ENCODE measurements at regions not wholly inside any gene's neighbourhood (a gene's known extent, or its start where the extent isn't known, plus 50 kb on each side); places are given as distances from the start of the nearest gene placed in this dataset.

DNA sequence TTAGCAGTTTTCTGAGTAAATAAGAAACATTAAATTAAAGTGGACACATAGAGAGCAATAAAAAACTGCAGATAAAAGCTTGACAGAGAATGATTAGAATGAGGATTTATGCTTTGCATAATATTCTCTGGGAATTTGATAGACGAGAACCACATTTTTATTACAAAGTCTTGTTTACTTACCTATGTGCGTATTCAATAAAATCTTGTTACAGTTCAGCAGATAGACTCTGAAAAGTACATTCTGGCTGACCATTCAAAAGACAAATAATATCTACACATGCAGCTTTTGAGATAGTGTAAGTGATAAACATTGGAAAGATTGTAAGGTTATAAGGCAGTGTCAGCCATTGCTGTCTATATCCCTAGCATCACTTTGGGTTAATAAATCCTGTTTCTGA is 381.6 kb downstream of the NYAP2 start:
- no peak overlapping the region for H3K9ac ChIP-seq (ENCODE audit: insufficient read depth, low read depth, low read length)
- H3K36me3 ChIP-seq (replicated peaks in 1 of 2; ENCODE audit: control insufficient read depth in 1 of 2, insufficient read depth in 2 of 2, low read length in 2 of 2), result no peaks in the 10 kb centered on the region
- H3K9me3 ChIP-seq (ENCODE audit: low read length), result no peaks in the 10 kb centered on the region
- TF ChIP-seq ZNF235 (CRISPR knock-in tag; IDR thresholded peaks at IDR 0.05; ENCODE audit: borderline replicate concordance) (no peak), NFE2L2 (IDR thresholded peaks at IDR 0.05; ENCODE audit: low read length) (no peak)
- TF ChIP-seq, protein P1, sequence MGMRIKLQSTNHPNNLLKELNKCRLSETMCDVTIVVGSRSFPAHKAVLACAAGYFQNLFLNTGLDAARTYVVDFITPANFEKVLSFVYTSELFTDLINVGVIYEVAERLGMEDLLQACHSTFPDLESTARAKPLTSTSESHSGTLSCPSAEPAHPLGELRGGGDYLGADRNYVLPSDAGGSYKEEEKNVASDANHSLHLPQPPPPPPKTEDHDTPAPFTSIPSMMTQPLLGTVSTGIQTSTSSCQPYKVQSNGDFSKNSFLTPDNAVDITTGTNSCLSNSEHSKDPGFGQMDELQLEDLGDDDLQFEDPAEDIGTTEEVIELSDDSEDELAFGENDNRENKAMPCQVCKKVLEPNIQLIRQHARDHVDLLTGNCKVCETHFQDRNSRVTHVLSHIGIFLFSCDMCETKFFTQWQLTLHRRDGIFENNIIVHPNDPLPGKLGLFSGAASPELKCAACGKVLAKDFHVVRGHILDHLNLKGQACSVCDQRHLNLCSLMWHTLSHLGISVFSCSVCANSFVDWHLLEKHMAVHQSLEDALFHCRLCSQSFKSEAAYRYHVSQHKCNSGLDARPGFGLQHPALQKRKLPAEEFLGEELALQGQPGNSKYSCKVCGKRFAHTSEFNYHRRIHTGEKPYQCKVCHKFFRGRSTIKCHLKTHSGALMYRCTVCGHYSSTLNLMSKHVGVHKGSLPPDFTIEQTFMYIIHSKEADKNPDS (CRISPR knock-in tag; IDR thresholded peaks at IDR 0.05), result no peak
- H3K27me3 ChIP-seq (ENCODE audit: control insufficient read depth in 1 of 2, insufficient read depth in 2 of 2, low read length in 2 of 2), result no peaks in the 10 kb centered on the region
- H3K4me1 ChIP-seq (ENCODE audit: insufficient read depth, low read length), result no peaks in the 10 kb centered on the region
- no peaks in the 10 kb centered on the region for H4K20me1 ChIP-seq (ENCODE audit: insufficient read depth, low read length)
- no peak overlapping the region for H2AFZ ChIP-seq (ENCODE audit: low read length)
- no peak overlapping the region for H3K4me3 ChIP-seq (replicated peaks in 1 of 3; ENCODE audit: insufficient read depth in 1 of 3, low read depth in 2 of 3, low read length in 3 of 3)
- POLR2A ChIA-PET, result no interaction called here
- intact Hi-C loops (cut with micrococcal nuclease; ENCODE audit: unreplicated experiment) (no loop called here), in situ Hi-C loops (cut with HindIII; ENCODE audit: extremely low pct_ligation_motif_present, low pct_unique_long_range_greater_than_20kb) (no loop called here)
- H3K27ac ChIP-seq (ENCODE audit: extremely low read length, insufficient read depth, low read length), result no peak overlapping the region
- DNase-seq (ENCODE audit: low spot score) (no peak), ATAC-seq (no peak), FAIRE-seq (no peak)
- H3K4me2 ChIP-seq (ENCODE audit: low read depth, low read length), result no peak overlapping the region
- WGBS (ENCODE audit: low lambda C conversion rate), result 45% methylated on average over 2 of the region's 2 CpGs
- BruUV-seq (replicated peaks), result no TSS peak
- no peaks in the 10 kb centered on the region for H3K79me2 ChIP-seq (ENCODE audit: insufficient read depth, low read length)
- CTCF ChIA-PET (ENCODE audit: low intra/inter-chr PET ratio, low total read pairs), result no interaction called here

DNA sequence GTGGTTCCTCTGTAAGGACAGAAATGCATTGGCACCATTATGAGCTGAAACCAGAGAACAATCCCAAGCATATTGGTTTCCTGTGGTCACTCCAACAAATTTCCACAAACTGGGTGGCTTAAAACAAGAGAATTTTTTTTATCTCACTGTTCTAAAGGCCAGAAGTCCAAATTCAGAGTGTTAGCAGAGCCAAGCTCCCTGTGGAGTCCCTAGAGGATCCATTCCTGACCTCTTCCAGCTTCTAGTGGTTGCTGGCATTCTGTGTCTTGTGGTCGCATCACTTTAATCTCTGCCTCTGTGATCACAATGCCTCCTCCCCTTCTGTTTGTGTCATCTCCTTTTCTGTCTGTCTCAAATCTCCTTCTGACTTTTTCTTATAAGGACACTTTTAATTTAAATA is 380.3 kb downstream of the NYAP2 start:
- no peaks in the 10 kb centered on the region for H3K36me3 ChIP-seq (replicated peaks in 1 of 2; ENCODE audit: control insufficient read depth in 1 of 2, insufficient read depth in 2 of 2, low read length in 2 of 2)
- no peak overlapping the region for H3K27ac ChIP-seq (ENCODE audit: extremely low read length, insufficient read depth, low read length)
- CTCF ChIA-PET (ENCODE audit: low intra/inter-chr PET ratio, low total read pairs), result no interaction called here
- POLR2A ChIA-PET, result no interaction called here
- no TSS peak for BruUV-seq (replicated peaks)
- no peak overlapping the region for H3K4me3 ChIP-seq (replicated peaks in 1 of 3; ENCODE audit: insufficient read depth in 1 of 3, low read depth in 2 of 3, low read length in 3 of 3)
- no peak overlapping the region for H3K4me2 ChIP-seq (ENCODE audit: low read depth, low read length)
- WGBS (ENCODE audit: low lambda C conversion rate), result 0% methylated on average over 1 of the region's 1 CpG
- in situ Hi-C loops (cut with HindIII; ENCODE audit: extremely low pct_ligation_motif_present, low pct_unique_long_range_greater_than_20kb), result no loop called here
- DNase-seq (ENCODE audit: low spot score) (no peak), FAIRE-seq (no peak), ATAC-seq (no peak)
- TF ChIP-seq ZNF44 (CRISPR knock-in tag; IDR thresholded peaks at IDR 0.05), result no peak
- H3K27me3 ChIP-seq (ENCODE audit: control insufficient read depth in 1 of 2, insufficient read depth in 2 of 2, low read length in 2 of 2), result no peaks in the 10 kb centered on the region
- no peaks in the 10 kb centered on the region for H3K9me3 ChIP-seq (ENCODE audit: low read length)
- H4K20me1 ChIP-seq (ENCODE audit: insufficient read depth, low read length), result no peaks in the 10 kb centered on the region
- H3K79me2 ChIP-seq (ENCODE audit: insufficient read depth, low read length), result no peaks in the 10 kb centered on the region
- no peaks in the 10 kb centered on the region for H3K4me1 ChIP-seq (ENCODE audit: insufficient read depth, low read length)
- intact Hi-C loops (cut with micrococcal nuclease; ENCODE audit: unreplicated experiment), result no loop called here
- H3K9ac ChIP-seq (ENCODE audit: insufficient read depth, low read depth, low read length), result no peak overlapping the region
- no peak overlapping the region for H2AFZ ChIP-seq (ENCODE audit: low read length)
